GM19023 (cell line): ENCODE measurements at regions not wholly inside any gene's neighbourhood (a gene's known extent, or its start where the extent isn't known, plus 50 kb on each side); places are given as distances from the start of the nearest gene placed in this dataset.
"Not testable (repeated sequence)": the region's sequence is repeated elsewhere in the genome, so short reads cannot be mapped to it uniquely, and the experiment has no call there.

Experiments
- ATAC-seq: cut with Tn5 transposase; IDR thresholded peaks from one replicate; pipeline ENCODE4 v1.9.1; 2021; ENCODE audit warnings: mild to moderate bottlenecking, moderate library complexity; ENCODE audit not compliant: unreplicated experiment

- ATAC-seq, result no peak
These were observed 1921.9 kb upstream of the LRRTM1 start for GRCh38 chr2:82226441-82226840.

- no peak for ATAC-seq
These were observed 1919.9 kb upstream of the LRRTM1 start for GRCh38 chr2:82224301-82224940.

GRCh38 chr2:82215212-82215611 is 1910.7 kb upstream of the LRRTM1 start:
- no peak for ATAC-seq

GRCh38 chr2:82199493-82199852 is 1894.9 kb upstream of the LRRTM1 start:
- ATAC-seq, result no peak

- no peak for ATAC-seq
These were observed 1894.4 kb upstream of the LRRTM1 start for GRCh38 chr2:82198809-82199492.

- ATAC-seq, result no peak
These were observed 1877.7 kb upstream of the LRRTM1 start for GRCh38 chr2:82182270-82182669.

GRCh38 chr2:82175210-82175609 is 1870.7 kb upstream of the LRRTM1 start:
- not testable (repeated sequence) for ATAC-seq

GRCh38 chr2:82172483-82172882 is 1867.9 kb upstream of the LRRTM1 start:
- no peak for ATAC-seq

GRCh38 chr2:82169379-82169778 is 1864.8 kb upstream of the LRRTM1 start:
- no peak for ATAC-seq

- ATAC-seq, result no peak
These were observed 1860.8 kb upstream of the LRRTM1 start for GRCh38 chr2:82165377-82165776.

- ATAC-seq, result no peak
These were observed 1853.6 kb upstream of the LRRTM1 start for GRCh38 chr2:82158150-82158549.

GRCh38 chr2:82155469-82155868 is 1850.9 kb upstream of the LRRTM1 start:
- no peak for ATAC-seq

GRCh38 chr2:82143343-82143742 is 1838.8 kb upstream of the LRRTM1 start:
- ATAC-seq, result no peak

GRCh38 chr2:82139979-82140611 is 1835.5 kb upstream of the LRRTM1 start:
- ATAC-seq, result no peak

- ATAC-seq, result no peak
These were observed 1832.9 kb upstream of the LRRTM1 start for GRCh38 chr2:82137441-82137840.

- ATAC-seq, result no peak
These were observed 1823.5 kb upstream of the LRRTM1 start for GRCh38 chr2:82128051-82128450.

- ATAC-seq, result no peak
These were observed 1820.1 kb upstream of the LRRTM1 start for GRCh38 chr2:82124629-82125028.

GRCh38 chr2:82120654-82121053 is 1816.1 kb upstream of the LRRTM1 start:
- ATAC-seq, result no peak

- ATAC-seq, result no peak
These were observed 1815.6 kb upstream of the LRRTM1 start for GRCh38 chr2:82120115-82120514.

- no peak for ATAC-seq
These were observed 1804.9 kb upstream of the LRRTM1 start for GRCh38 chr2:82109418-82109817.

GRCh38 chr2:82098617-82099016 is 1794.1 kb upstream of the LRRTM1 start:
- no peak for ATAC-seq

- ATAC-seq, result no peak
These were observed 1785.0 kb upstream of the LRRTM1 start for GRCh38 chr2:82089518-82089917.
